Jurkat, Clone E6-1 (cell line): ENCODE measurements at regions not wholly inside any gene's neighbourhood (a gene's known extent, or its start where the extent isn't known, plus 50 kb on each side); places are given as distances from the start of the nearest gene placed in this dataset.
"Not testable (repeated sequence)": the region's sequence is repeated elsewhere in the genome, so short reads cannot be mapped to it uniquely, and the experiment has no call there.

Experiments
- DNase-seq: peaks from one replicate; pipeline ENCODE4 v3.0.0-alpha.2; 2011; ENCODE audit warnings: low read depth, low spot score
- H3K4me3 ChIP-seq: 2 replicates; pipeline ENCODE4 v1.5.1; 2011; ENCODE audit warnings: mild to moderate bottlenecking, low read length, control low read depth, moderate library complexity

DNA sequence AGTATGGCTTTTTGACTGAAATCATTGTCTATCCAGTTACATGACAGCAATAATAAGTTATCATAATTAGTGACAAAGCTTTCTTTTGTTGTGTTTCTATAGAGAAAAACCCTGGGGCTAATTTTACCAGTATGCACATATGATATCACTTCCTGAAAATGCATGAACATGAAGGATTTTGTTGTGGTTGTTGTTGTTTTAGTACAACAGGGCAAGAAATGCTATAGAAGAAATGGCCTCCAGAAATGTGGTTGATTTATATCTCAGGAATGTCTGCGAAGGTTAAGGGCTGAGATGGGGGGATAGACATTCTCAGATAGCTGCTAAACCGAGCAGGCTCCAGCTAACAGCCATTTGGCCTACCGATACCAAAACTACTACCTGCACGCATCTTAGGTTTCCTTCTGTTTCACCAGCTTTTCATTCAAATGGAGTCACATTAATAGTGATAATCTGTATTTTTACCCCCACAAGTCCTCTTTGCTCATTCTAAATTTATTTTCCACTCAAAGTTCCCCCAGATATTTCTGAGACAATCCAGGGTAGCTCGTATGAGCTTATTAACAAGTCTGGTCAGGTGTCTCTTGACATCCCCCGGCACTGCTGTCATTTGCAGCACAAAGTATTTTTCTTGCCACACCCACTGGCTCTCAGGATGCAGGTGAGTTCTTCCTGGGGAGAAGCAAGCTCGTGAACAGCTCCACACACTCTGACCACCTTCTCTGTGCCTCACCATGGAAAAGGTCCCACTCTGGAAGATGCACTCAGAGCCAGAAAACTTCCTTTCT is 232.4 kb upstream of the GAS1 start:
- no peak for DNase-seq
- H3K4me3 ChIP-seq = no peak overlapping the region

DNA sequence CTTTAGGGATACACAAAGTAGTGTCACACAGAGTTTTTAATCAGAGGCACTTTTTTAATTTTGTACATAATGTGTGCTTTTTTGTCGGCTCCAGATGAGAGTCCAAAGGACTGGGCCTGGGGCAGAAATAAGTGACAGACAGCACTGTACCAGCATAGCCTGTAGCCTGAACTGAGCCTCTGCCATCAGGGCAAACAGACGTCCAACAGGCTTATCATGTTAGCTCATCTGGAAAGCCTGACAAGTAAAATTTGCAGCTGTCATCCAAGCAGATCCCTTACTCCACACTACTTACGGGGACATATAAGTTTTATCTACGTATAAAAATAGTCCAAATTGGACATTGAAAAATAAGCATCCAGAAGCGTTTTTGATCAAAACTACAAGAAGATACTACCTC is 233.1 kb upstream of the GAS1 start:
- H3K4me3 ChIP-seq = no peak overlapping the region
- no peak for DNase-seq

DNA sequence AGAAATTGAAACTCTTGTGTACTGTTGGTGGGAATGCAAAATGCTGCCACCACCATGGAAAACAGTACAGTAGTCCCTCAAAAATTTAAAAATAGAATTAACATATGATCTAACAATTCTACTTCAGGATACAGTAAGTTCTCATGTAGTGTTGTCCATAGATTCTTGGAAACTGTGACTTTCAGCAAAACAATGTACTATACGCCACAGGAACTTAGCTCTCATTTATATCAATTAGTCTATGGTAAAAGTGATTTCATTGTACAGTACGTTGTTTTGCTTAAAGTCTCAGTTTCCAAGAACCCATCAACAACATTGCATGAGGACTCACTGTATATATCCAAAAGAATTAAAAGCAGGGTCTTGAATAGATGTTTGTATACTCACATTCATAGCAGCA is 233.5 kb upstream of the GAS1 start:
- no peak for DNase-seq
- H3K4me3 ChIP-seq = no peak overlapping the region

DNA sequence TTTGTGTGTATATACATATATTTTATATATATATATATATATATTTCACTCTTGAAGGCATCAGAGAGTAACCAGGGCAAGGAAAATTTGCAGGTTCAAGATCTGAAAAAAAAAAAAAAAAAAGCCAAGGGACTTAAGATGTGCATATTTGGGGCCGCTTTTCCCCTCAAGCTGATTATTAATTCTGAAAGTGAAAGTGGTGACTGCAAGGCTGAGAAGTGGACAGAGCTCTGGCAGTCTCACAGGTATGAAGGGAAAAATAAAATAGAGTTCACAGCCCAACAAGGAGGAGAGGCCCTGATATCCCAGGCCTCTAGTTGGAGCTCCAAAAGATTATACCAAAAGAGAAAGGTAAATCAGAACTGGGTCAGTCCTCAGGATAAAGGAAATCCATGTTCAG is 234.4 kb upstream of the GAS1 start:
- H3K4me3 ChIP-seq = no peak overlapping the region
- DNase-seq = no peak

DNA sequence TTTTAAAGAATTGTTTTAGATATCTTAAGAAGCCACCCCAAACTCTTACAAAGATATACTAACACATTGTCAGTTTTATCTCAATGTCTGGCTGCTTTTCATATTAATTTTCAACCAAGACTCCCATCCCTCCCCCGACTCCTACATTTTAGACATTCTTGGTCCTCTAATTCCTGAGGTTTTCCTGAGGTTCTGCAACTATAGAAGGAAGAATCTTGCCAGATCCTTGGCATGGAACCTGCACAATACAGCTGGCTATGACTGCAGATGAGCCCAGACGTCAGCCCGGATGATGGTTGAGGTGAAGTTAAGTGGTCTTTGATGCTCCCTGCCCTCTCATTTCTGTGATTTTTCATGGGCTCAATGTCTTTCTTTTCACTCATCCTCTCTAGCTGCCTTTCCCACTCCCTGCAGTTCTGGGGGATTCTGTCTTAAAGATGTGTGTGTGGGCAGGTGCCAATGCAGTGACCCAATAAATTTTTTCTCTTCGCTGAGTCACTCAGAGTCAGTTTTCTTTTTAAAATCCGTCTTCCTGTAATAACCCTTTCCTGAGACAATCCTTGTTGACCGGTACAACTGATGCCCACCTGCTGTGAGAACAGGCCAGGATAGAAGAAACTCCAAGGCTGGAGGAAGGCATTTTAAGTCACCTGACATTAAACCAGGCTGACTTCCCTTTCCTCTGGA is 237.8 kb upstream of the GAS1 start:
- DNase-seq = no peak
- H3K4me3 ChIP-seq = no peak overlapping the region

DNA sequence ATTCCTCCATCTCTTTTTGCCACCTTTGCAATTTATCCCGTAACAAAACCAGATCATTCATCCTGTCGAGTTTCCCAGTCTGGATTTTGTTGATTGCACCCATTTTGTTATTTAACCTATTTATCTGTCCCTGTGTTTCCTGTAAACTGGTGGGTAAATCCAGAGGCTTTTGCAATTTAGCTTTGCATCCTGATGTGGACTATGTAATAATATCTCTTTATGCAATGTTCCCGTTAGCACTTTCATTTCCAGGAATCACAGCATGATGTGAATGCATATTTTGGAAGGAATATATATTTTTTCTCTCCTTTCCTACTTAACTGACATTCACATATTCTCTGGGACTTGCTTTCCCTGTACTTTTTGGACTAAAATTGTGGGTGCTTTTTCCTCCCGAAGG is 240.3 kb upstream of the GAS1 start:
- H3K4me3 ChIP-seq = no peak overlapping the region
- no peak for DNase-seq

DNA sequence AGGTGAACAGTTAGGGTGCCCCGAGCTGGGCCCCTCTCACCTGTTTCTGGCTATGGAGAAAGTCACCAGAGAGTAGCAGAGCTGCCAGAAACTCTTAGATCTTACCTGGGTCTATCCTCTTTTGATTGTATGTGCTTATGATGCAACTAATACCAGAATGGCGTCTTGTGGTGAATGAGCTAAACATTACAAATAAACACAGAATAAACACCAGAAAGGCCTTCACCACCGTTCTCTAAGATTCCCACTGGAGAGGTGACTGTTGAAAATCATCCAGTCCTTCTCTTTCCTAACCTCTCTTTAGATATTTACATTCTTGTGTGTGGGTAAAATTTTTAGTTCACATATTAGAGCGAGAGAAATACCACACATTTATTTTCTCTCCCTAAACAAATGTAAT is 241.7 kb upstream of the GAS1 start:
- no peak overlapping the region for H3K4me3 ChIP-seq
- no peak for DNase-seq

DNA sequence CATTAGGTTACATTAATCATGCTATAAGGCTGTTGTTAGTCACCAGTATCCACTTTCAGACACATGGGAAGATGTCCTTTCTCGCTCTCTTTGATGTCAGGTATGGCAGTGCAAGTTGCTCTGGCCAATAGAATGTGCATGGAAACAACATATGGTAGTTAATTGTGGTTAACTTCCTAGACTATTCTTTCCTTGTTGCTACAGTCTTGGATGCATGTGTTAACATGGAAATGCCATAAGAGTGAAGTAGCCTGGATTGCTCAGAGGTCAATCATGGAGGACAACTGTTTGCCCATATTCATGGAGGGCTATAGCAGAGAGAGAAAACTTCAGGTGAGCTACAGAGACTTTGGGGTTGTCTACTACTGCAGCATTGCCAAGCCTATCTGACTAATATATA is 245.8 kb upstream of the GAS1 start:
- DNase-seq = no peak
- no peak overlapping the region for H3K4me3 ChIP-seq

DNA sequence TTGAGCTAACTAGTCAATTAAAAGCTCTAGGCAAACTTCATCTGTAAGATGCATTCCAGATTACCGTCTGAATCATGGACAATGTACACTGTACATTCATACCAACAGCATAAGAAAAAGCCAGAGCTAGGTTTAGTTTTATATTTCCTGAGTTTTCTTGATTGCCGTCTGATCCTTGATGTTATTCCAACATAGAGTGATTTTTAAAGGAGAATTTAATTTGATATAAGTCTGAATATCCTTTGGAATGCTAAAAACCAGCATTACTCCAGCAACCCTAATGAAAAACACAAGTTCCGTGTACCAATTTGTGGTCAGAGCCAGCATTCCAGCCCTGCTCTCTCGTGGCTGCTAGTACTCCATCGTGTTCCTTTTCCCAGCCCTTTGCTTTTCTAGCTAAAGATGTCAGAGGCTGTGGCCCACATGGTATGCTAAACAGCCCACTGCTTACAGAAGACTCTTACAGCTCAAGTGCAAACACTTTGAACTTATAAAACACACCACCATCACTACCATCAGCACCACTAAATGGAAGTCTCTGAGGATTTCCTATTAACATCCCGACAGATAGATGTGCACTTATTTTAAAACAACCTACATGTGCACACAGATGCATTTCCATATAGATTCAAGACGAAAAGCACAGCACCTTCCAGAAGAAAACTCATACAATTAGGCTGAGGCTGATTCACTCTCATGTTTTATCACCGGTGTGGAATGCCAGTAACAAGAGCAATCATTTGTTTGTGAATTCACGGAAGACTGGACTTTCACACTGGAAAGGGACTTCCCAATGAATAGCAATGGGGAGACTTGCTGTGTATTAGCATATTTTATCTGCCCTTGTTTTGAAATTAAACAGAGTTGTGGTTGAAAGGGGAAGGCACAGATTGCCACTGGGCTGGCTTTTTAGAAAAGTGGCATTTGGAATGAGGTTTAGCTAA is 246.9 kb upstream of the GAS1 start:
- DNase-seq = no peak
- no peak overlapping the region for H3K4me3 ChIP-seq

DNA sequence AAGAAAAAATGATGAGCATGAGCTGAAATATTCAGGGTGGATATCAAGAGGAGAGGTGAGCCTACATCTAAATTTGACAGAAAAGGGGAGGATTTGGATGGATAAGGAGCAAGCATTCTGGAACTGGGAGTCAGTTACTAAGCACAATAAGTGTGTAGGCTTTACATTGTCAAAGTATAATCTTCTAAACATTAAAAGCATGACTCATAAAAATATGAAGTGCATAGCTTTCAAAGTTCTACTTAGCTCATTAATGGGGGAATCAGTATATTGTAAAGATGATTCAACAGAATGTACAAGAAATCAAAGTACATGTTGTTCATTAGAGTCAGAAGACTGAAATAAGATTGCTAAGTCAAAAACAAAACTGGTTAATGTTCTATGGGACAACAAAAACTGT is 248.0 kb upstream of the GAS1 start:
- no peak for DNase-seq
- H3K4me3 ChIP-seq = no peak overlapping the region

DNA sequence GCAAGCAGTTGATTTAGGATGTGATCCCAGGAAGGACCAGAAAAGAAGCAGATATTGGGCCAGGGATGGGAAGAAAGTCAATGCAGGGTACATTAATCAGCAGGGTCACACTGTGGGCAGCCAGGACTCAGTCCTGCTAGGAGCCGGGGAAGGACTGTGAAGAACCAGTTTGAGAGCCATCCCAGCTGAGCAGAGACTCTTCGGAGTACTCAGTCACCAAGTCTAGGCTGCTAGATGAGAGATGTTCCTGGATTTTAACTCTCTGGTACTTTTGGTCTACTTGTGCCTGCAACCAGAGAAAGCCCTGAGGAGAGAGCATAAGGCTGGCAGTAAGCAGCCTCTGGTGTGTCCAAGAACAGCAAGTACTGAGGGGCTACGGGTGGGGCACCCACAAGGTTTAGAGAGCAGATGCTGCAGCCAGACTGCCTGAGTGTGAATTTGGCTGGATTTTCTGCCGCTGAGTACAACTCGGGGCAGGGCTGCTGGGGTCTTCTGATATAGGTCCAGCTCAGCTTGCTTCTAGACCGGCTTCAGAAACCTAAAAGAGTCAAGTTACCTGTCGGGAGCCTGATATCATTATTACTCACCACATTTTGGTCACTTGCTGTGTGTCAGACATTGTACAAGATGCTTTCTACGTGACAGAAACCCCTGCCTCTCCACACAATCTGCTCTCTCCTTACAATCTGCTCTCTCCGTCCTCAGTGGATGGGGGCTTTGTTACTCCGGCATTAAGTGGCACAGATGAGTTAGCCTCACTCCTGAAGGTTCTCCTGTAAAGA is 250.2 kb upstream of the GAS1 start:
- no peak for DNase-seq
- H3K4me3 ChIP-seq = no peak overlapping the region

DNA sequence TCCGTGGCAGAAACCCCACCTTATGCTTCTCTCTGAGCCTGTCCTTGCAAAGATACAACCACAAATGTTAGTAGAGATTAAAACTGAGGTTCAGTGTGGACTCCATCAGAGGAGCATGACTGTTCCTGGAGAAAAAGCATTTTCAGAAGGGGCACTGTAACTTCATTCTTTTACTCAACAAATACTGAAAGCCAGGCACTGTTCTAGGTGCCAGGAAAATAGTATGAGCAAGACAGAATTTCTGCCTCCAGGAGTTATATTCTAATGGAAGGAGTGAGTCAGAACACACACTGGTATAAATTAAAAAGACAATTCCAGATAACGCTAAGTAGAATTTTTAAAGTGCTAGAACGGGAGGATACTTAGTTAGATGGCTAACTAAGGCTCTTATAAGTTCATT is 251.4 kb upstream of the GAS1 start:
- no peak for DNase-seq

DNA sequence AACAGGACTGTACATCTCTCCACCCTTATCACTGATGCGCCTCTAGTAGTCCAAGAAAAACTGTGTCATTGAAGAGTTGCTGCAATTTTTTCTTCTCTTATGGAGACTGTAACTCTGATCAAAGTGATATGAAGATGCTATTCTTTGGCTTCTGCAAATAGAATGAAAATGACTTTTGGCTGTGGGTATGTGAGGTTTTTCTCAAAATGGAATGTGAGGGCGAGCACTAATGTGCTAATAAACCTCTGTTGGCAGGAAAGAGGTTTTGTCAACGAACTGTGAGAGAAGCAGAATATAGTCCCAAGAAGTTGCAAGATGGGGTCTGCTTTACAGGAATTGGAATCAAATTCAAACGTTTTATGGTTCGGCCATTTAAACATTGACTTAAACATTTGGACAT is 252.0 kb upstream of the GAS1 start:
- H3K4me3 ChIP-seq = no peak overlapping the region
- DNase-seq = no peak

More for the DNA sequence above, 251.4 kb upstream of the GAS1 start:
- no peak overlapping the region for H3K4me3 ChIP-seq

DNA sequence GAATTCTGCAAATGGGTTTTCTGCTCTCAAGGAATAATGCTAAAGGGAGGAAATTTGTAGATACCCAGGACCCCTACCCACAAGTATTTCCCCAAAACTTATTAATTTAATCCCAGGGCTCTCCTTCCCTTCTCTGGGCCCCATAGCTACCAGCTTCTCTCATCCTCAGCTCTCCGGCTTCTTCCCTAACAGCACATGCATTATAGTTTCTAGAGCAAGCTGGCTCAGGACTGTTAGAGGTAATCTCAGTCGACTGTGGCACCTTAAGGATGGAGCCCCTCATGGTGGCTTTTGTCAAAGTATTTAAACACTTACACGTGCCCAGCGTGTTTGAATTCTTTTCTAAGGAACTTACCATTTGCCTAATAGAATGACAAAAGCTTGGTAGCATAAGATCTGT is 252.5 kb upstream of the GAS1 start:
- H3K4me3 ChIP-seq = no peak overlapping the region
- DNase-seq = no peak

DNA sequence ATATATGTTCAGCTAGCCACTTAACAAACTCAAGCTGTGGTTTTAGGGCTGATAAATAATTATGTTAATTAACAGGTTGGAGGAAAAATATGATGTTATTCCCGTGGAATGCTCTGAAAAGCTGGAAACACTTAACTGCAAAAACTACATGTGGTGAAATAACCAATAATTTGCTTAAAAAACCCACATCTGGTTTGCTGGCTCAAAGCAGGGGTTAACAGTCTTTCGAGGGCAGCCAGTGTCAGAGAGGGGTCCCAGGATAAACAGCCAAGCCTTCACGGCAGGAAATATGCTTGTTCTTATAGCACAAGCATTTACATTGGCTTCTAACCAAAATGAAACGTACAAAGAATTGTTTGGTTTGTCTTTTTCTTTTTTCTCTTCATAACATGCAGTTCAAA is 254.0 kb upstream of the GAS1 start:
- no peak for DNase-seq

DNA sequence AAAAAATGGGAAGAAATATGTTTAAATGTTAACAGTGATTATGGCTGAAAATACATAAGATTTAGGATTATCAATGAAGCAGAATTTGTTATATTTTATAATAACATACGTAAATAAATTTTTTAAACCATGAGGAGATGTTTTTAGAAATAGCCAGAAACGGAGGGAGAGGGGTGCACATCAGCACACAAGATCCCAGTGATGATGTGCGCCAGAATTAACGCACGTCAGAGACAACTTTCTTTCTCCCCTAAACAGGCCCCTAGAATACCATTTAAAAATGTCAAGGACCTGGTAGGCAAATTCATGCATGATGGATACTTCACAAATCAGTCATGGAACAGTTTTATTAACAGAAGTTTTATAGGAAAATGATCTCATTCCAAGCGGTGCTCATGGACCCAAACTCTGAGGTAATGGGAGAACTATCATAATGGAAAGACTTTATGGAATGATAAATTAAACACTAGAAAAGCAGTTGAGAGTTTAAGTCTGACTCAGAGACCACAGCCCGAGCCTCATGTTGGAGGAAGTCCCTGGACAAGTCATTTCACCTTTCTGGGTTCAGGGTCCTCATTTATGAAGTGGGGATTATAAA is 258.9 kb upstream of the GAS1 start:
- no peak overlapping the region for H3K4me3 ChIP-seq
- DNase-seq = no peak

More for the DNA sequence above, 254.0 kb upstream of the GAS1 start:
- no peak overlapping the region for H3K4me3 ChIP-seq

DNA sequence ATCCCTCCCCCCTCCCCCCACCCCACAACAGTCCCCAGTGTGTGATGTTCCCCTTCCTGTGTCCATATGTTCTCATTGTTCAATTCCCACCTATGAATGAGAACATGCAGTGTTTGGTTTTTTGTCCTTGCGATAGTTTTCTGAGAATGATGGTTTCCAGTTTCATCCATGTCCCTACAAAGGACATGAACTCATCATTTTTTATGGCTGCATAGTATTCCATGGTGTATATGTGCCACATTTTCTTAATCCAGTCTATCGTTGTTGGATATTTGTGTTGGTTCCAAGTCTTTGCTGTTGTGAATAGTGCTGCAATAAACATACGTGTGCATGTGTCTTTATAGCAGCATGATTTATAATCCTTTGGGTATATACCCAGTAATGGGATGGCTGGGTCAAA is 263.4 kb upstream of the GAS1 start:
- not testable (repeated sequence) for DNase-seq, H3K4me3 ChIP-seq

DNA sequence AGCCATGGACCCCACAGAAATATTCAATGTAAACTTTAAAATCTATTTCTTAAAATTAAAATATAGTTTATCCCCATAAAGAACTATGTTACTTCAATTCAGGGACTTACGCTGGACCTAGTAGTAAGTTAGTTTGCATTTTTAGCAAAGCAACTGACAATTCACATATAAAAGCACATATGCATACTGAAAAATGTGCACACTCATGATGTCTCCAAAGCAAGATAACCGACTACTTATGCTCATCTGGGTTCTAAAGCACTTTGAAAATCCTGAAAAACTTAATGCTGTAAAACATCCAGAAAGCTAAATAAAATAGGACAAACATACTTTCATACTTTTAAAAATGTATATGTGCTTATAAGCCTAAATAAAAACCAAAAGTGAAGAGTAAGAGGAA is 264.4 kb upstream of the GAS1 start:
- H3K4me3 ChIP-seq = no peak overlapping the region
- no peak for DNase-seq

DNA sequence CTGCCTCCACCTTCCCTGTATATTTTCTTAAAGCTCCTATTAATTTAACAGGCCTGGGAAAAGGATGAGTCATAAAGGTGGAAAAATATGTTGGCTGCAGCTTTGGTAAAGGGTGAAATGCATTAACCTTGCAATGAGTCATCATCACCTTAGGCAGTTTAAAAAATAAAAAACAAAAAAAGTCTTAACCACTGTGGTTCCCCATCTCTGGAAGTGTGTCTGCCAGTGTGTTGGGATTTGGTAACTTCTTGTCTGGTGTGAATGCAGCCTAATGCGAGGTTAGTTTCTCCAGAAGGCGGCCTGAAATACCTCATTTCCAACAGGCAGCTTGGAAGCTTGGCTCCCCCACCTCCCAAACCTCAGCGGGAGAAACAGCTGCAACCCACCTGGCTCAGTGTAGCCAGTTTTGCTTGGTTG is 265.3 kb upstream of the GAS1 start:
- DNase-seq = no peak
- no peak overlapping the region for H3K4me3 ChIP-seq
